ENCODE measurements at regions not wholly inside any gene's neighbourhood (a gene's known extent, or its start where the extent isn't known, plus 50 kb on each side); places are given as distances from the start of the nearest gene placed in this dataset.

GRCh38 chr3:63061449-63061848 lies 186.2 kb upstream of the CADPS start:
- TF ChIP-seq, protein P1, sequence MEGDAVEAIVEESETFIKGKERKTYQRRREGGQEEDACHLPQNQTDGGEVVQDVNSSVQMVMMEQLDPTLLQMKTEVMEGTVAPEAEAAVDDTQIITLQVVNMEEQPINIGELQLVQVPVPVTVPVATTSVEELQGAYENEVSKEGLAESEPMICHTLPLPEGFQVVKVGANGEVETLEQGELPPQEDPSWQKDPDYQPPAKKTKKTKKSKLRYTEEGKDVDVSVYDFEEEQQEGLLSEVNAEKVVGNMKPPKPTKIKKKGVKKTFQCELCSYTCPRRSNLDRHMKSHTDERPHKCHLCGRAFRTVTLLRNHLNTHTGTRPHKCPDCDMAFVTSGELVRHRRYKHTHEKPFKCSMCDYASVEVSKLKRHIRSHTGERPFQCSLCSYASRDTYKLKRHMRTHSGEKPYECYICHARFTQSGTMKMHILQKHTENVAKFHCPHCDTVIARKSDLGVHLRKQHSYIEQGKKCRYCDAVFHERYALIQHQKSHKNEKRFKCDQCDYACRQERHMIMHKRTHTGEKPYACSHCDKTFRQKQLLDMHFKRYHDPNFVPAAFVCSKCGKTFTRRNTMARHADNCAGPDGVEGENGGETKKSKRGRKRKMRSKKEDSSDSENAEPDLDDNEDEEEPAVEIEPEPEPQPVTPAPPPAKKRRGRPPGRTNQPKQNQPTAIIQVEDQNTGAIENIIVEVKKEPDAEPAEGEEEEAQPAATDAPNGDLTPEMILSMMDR (conservative IDR thresholded peaks at IDR 0.05): no peak
- no peak for TF ChIP-seq ZFX (IDR thresholded peaks at IDR 0.05)
